Activated CD4-positive, alpha-beta T cell treated with anti-CD3 and anti-CD28 coated beads for 36 hours (primary cell): ENCODE measurements at regions not wholly inside any gene's neighbourhood (a gene's known extent, or its start where the extent isn't known, plus 50 kb on each side); places are given as distances from the start of the nearest gene placed in this dataset.

Source experiments
- ATAC-seq: fragments of 200-7000 bp; cut with Tn5 transposase; one replicate; pipeline ENCODE4 v1.10.0; 2021; ENCODE audit warnings: mild to moderate bottlenecking, moderate library complexity
- CTCF ChIA-PET: fragments of 350-600 bp; sonication (Branson Sonifier 250); formaldehyde crosslinking; loops from one replicate; lab custom pipeline; 2021; ENCODE audit warnings: antibody characterized with exemption; lab: Charles Lee
- POLR2A ChIA-PET: fragments of 350-600 bp; sonication (Branson Sonifier 250); formaldehyde crosslinking; loops from one replicate; lab custom pipeline; 2021; ENCODE audit warnings: antibody characterized with exemption, inconsistent platforms; lab: Charles Lee
- DNase-seq: peaks from one replicate; pipeline ENCODE4 v3.0.0-alpha.2; 2020
- H3K27ac Mint-ChIP-seq: one replicate; pipeline ENCODE4 v1.8.0; 2021; ENCODE audit warnings: mixed read lengths
- H3K27me3 Mint-ChIP-seq: one replicate; pipeline ENCODE4 v1.8.0; 2021; ENCODE audit warnings: mixed read lengths
- H3K36me3 Mint-ChIP-seq: one replicate; pipeline ENCODE4 v1.8.0; 2021; ENCODE audit warnings: low read depth, mixed read lengths
- H3K4me1 Mint-ChIP-seq: one replicate; pipeline ENCODE4 v1.8.0; 2021; ENCODE audit warnings: mixed read lengths
- H3K4me3 Mint-ChIP-seq: one replicate; pipeline ENCODE4 v1.8.0; 2021; ENCODE audit warnings: mild to moderate bottlenecking, moderate library complexity, mixed read lengths
- H3K9me3 Mint-ChIP-seq: one replicate; pipeline ENCODE4 v1.8.0; 2021; ENCODE audit warnings: low read depth, mixed read lengths
- intact Hi-C, 2 experiments: fragments of 100-400 bp; cut with DNase I in 1 of 2; cut with micrococcal nuclease in 1 of 2; formaldehyde crosslinking; loops; one replicate each; pipeline versions ENCODE4 v1.14.2 to v1.15.1; 2022 to 2024; cut with DNase I, micrococcal nuclease

GRCh38 chr7:14047709-14048399 is 58.4 kb upstream of the ETV1 start:
- H3K27me3 Mint-ChIP-seq: no peaks in the 10 kb centered on the region
- POLR2A ChIA-PET: interaction anchor here (0.6 kb wide), 1 partner anchor 1774 kb away, joined by 3 read pairs; no protein-coding TSS in a partner anchor
- peaks cover 2% of the 10 kb centered on the region for H3K9me3 Mint-ChIP-seq
- intact Hi-C loops: no loop called here
- no peak for DNase-seq
- no peaks in the 10 kb centered on the region for H3K4me1 Mint-ChIP-seq
- H3K27ac Mint-ChIP-seq: no peak overlapping the region
- no peak for ATAC-seq
- H3K36me3 Mint-ChIP-seq: no peaks in the 10 kb centered on the region
- CTCF ChIA-PET: no interaction called here
- no peak overlapping the region for H3K4me3 Mint-ChIP-seq

DNA sequence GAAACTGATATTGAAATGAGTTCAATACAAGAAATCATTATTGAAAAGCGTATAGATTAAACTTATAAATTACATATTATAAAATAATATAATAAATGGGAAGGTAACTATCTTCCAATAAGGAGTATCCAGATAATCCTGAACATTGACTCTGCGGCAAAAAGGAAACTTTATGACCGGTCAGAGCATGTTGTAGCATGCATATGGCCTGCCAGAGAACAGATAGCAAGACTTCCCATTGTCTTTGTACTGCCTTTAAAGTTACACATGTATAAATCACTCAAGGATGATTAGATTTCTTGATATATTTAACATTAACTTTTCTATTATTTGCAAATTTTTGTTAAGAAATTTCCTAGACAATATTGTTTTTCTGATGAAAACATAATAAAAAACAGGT is 56.2 kb upstream of the ETV1 start:
- H3K4me1 Mint-ChIP-seq: no peaks in the 10 kb centered on the region
- POLR2A ChIA-PET: no interaction called here
- no peak overlapping the region for H3K27ac Mint-ChIP-seq
- peaks cover 2% of the 10 kb centered on the region for H3K9me3 Mint-ChIP-seq
- H3K4me3 Mint-ChIP-seq: no peak overlapping the region
- ATAC-seq (no peak), DNase-seq (no peak)
- no peaks in the 10 kb centered on the region for H3K27me3 Mint-ChIP-seq
- intact Hi-C loops: no loop called here
- H3K36me3 Mint-ChIP-seq: no peaks in the 10 kb centered on the region
- CTCF ChIA-PET: no interaction called here

DNA sequence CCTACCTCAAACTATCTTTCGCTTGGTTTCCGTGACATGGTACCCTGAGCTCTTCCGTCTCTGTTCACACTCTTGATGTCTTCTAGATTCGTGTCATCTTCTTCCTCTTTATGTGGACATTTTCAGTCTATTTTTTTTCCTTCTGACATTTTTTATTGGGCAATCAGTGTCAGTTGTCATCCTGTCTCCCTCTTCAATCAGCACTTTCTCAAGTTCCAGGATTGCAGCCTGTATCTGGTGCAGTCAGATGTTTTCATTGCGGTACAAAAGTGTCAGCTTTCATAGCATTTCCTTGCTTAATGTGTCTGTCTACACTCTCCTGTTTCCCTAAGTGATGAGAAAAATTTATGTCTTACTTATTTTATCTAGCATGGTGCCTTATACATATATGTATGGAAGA is 51.1 kb upstream of the ETV1 start:
- Mint-ChIP-seq H3K9me3 (peaks cover 3% of the 10 kb centered on the region), H3K4me1 (no peaks in the 10 kb centered on the region), H3K4me3 (no peak overlapping the region), H3K36me3 (no peaks in the 10 kb centered on the region), H3K27ac (no peak overlapping the region), H3K27me3 (no peaks in the 10 kb centered on the region)
- CTCF ChIA-PET: no interaction called here
- ATAC-seq (no peak), DNase-seq (no peak)
- intact Hi-C loops: no loop called here
- POLR2A ChIA-PET: no interaction called here
